ENCODE measurements at regions not wholly inside any gene's neighbourhood (a gene's known extent, or its start where the extent isn't known, plus 50 kb on each side); places are given as distances from the start of the nearest gene placed in this dataset.

DNA sequence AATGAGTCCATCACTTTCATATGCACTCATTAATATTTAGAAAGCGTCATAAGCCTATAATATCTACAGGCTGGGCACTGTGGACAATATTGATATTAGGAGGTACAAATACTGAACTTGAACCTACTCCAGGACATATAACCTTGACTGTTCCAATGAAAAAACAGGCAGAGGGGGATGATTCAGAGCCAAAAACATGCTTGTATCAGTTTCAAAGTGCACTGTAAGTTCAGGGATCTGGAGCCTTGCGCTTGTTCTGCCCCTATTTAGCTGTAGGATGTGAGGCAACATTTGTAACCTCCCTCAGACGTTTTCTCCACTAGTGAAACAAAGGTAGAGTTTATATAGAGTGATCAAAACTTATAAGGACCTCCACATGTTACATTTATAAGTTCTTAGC is 246.1 kb upstream of the GYPC start:
- TF ChIP-seq JUND (IDR thresholded peaks at IDR 0.05; ENCODE audit: low read depth), result no peak
- in situ Hi-C loops (cut with HindIII; ENCODE audit: low pct_unique_long_range_greater_than_20kb, low sequenced_read_pairs), result no loop called here
- DNase-seq (ENCODE audit: low read depth in 1 of 2, low spot score in 1 of 2), result no peak

DNA sequence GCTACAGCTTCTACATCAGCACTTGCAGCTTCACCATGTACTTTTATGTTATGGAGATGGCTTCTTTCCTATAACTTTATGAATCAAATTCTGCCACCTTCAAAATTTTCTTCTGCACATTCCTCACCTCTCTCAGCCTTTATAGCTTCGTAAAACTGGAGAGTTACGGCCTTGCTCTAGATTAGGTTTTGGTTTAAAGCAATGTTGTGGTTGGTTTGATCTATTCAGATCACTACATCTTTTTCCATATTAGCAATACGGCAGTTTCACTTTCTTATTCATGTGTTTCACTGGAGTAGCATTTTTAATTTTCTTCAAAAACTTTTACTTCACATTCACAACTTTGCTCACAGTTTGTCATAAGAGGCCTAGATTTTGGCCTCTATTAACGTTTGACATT is 242.9 kb upstream of the GYPC start:
- DNase-seq (ENCODE audit: low read depth in 1 of 2, low spot score in 1 of 2), result no peak
- in situ Hi-C loops (cut with HindIII; ENCODE audit: low pct_unique_long_range_greater_than_20kb, low sequenced_read_pairs), result no loop called here
- TF ChIP-seq JUND (IDR thresholded peaks at IDR 0.05; ENCODE audit: low read depth), result no peak

DNA sequence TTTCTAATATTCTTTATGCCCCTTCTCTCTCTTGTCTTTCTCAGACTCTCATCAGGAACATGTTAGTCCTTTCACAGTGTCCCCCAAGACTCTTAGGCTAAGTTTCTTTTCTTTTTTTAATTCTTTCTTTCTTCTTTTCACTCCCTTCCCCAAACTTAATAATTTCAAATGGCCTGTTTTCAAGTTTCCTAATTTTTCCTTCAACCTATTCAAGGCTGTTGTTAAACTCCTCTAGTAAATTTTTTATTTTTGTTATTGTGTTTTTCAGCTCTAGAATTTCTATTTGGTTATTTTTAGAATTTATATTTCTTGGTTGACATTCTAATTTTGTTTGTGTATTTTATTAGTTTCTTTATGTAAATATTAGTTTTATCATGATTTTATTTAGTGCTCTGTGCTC is 236.6 kb upstream of the GYPC start:
- in situ Hi-C loops (cut with HindIII; ENCODE audit: low pct_unique_long_range_greater_than_20kb, low sequenced_read_pairs), result no loop called here
- no peak for DNase-seq (ENCODE audit: low read depth in 1 of 2, low spot score in 1 of 2)
- no peak for TF ChIP-seq JUND (IDR thresholded peaks at IDR 0.05; ENCODE audit: low read depth)

- no peak for DNase-seq (ENCODE audit: low read depth in 1 of 2, low spot score in 1 of 2)
- no peak for TF ChIP-seq JUND (IDR thresholded peaks at IDR 0.05; ENCODE audit: low read depth)
- in situ Hi-C loops (cut with HindIII; ENCODE audit: low pct_unique_long_range_greater_than_20kb, low sequenced_read_pairs), result no loop called here
Measured at GRCh38 chr2:126425943-126426342, 230.0 kb upstream of the GYPC start.

DNA sequence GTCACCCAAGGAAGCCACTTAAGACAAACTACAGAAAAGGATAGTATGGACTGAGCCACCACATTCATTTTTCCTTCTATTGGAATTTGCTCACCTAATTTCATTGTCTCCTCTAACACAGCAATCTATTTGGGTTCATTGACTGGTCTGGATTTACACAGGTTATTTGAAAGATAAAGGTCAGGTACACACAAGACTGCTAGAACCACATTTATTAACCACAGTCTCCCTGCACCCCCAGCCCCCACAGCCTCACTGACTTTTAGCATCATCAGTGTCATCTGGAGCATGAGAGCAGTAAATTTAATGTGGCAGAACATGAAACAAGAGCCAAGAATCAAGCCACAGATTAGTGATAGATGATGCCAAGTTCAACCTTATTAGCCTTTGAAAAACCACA is 226.9 kb upstream of the GYPC start:
- no peak for DNase-seq (ENCODE audit: low read depth in 1 of 2, low spot score in 1 of 2)
- TF ChIP-seq JUND (IDR thresholded peaks at IDR 0.05; ENCODE audit: low read depth), result no peak
- in situ Hi-C loops (cut with HindIII; ENCODE audit: low pct_unique_long_range_greater_than_20kb, low sequenced_read_pairs), result no loop called here

- no peak for TF ChIP-seq JUND (IDR thresholded peaks at IDR 0.05; ENCODE audit: low read depth)
- in situ Hi-C loops (cut with HindIII; ENCODE audit: low pct_unique_long_range_greater_than_20kb, low sequenced_read_pairs), result no loop called here
- no peak for DNase-seq (ENCODE audit: low read depth in 1 of 2, low spot score in 1 of 2)
Measured at GRCh38 chr2:126431136-126431535, 224.8 kb upstream of the GYPC start.

GRCh38 chr2:126436411-126436810 is 219.5 kb upstream of the GYPC start:
- TF ChIP-seq JUND (IDR thresholded peaks at IDR 0.05; ENCODE audit: low read depth), result no peak
- in situ Hi-C loops (cut with HindIII; ENCODE audit: low pct_unique_long_range_greater_than_20kb, low sequenced_read_pairs), result no loop called here
- no peak for DNase-seq (ENCODE audit: low read depth in 1 of 2, low spot score in 1 of 2)

GRCh38 chr2:126437016-126437415 is 218.9 kb upstream of the GYPC start:
- in situ Hi-C loops (cut with HindIII; ENCODE audit: low pct_unique_long_range_greater_than_20kb, low sequenced_read_pairs), result no loop called here
- TF ChIP-seq JUND (IDR thresholded peaks at IDR 0.05; ENCODE audit: low read depth), result no peak
- DNase-seq (ENCODE audit: low read depth in 1 of 2, low spot score in 1 of 2), result no peak

- no peak for TF ChIP-seq JUND (IDR thresholded peaks at IDR 0.05; ENCODE audit: low read depth)
- in situ Hi-C loops (cut with HindIII; ENCODE audit: low pct_unique_long_range_greater_than_20kb, low sequenced_read_pairs), result no loop called here
- no peak for DNase-seq (ENCODE audit: low read depth in 1 of 2, low spot score in 1 of 2)
Measured at GRCh38 chr2:126444512-126444911, 211.4 kb upstream of the GYPC start.

DNA sequence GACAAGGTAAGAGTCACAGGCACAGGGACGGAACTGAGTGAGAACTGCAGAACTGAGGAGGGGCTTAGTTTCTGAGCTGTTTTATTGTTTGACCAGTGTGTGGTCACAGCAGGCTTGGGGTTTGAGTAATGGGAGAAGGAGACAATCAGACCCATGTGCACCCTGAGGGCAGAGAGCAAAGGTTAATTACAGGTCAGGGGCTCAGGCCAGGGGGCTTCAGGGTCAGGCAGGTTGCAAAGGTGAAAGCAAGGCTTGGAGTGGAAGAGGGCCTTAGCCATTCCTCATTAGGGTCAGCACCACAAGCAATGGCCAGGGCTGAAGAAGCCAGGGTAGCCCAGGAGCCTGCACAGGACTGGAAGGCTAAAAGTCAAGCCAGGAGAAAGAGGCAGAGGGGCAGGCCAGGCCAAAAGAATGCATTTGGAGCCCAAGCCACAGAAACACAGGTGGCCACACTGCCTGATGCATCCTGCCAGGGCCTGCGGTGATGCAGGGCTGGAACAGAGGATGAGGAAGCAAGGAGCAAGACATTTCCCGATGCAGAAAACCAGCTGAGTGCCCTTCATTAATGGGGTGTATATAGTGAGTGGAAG is 209.8 kb upstream of the GYPC start:
- TF ChIP-seq JUND (IDR thresholded peaks at IDR 0.05; ENCODE audit: low read depth), result no peak
- DNase-seq (ENCODE audit: low read depth in 1 of 2, low spot score in 1 of 2), result no peak
- in situ Hi-C loops (cut with HindIII; ENCODE audit: low pct_unique_long_range_greater_than_20kb, low sequenced_read_pairs), result no loop called here

DNA sequence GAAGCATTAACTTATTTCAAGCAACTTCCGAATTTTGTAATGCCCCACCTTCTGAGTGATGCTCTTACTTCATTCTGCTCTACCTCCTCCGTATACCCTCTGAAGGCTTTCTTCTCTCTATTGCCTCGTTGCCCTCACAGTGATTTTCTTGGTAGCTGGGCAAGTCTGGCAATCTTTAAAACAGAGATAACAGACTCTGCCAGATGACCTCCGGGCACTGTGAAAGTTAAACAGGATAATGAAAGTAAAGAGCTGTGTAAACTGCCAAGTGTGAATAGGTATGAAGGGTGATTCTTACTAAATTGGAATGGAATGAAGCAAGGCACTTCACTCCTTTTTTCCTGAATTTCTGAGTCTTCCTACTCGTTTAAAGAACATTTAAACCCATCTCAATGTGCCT is 207.3 kb upstream of the GYPC start:
- no peak for DNase-seq (ENCODE audit: low read depth in 1 of 2, low spot score in 1 of 2)
- no peak for TF ChIP-seq JUND (IDR thresholded peaks at IDR 0.05; ENCODE audit: low read depth)
- in situ Hi-C loops (cut with HindIII; ENCODE audit: low pct_unique_long_range_greater_than_20kb, low sequenced_read_pairs), result no loop called here

- no peak for TF ChIP-seq JUND (IDR thresholded peaks at IDR 0.05; ENCODE audit: low read depth)
- in situ Hi-C loops (cut with HindIII; ENCODE audit: low pct_unique_long_range_greater_than_20kb, low sequenced_read_pairs), result no loop called here
- DNase-seq (ENCODE audit: low read depth in 1 of 2, low spot score in 1 of 2), result no peak
Measured at GRCh38 chr2:126449677-126450076, 206.3 kb upstream of the GYPC start.

DNA sequence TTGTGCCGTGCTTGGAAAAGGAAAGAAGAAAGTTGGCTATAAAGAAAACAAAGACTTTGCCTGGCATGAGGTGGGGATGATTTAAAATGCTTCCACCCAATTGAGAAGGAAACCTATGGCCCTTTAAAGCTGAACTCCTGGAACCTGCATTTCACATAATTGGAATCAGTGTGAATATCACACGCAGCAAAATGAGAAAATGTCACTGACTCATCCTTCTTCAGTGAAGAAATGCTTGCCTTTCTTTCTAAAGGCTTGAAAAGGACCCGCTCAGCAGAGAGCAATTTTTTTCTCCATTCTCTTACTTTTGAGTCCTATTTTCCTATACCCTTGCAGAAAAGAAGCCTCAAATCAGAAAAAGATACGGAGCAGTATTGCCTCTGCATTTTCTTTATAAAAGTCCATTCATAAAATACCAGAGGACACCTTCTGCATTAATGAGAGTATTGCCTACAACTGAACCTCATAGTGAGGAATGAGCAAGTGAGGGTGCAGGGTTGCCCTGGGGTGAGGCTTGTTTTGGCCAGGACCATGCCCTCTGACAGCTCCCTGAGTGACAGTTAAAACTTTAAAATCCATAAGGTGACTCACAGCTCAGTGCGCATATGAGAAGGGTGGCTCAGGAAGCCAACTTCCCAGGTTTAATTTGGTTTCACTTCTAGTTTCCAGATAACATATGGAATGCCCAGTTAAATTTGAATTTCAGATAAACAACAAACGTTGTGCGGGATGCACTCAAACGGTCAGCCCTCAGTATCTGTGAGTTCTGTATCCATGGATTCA is 191.9 kb upstream of the GYPC start:
- no peak for TF ChIP-seq JUND (IDR thresholded peaks at IDR 0.05; ENCODE audit: low read depth)

More for the DNA sequence above, 191.9 kb upstream of the GYPC start:
- DNase-seq (ENCODE audit: low read depth in 1 of 2, low spot score in 1 of 2), result no peak
- in situ Hi-C loops (cut with HindIII; ENCODE audit: low pct_unique_long_range_greater_than_20kb, low sequenced_read_pairs), result no loop called here

Data from T47D (cell line).